Stimulated activated CD4-positive, alpha-beta T cell treated with anti-CD3 and anti-CD28 coated beads, Interleukin-4, amount 100 ng/mL, for 1 hour (primary cell): ENCODE measurements at regions not wholly inside any gene's neighbourhood (a gene's known extent, or its start where the extent isn't known, plus 50 kb on each side); places are given as distances from the start of the nearest gene placed in this dataset.
"Not testable (repeated sequence)": the region's sequence is repeated elsewhere in the genome, so short reads cannot be mapped to it uniquely, and the experiment has no call there.

ENCODE experiments used
- DNase-seq: peaks from one replicate; pipeline ENCODE4 v3.0.0-alpha.2; 2020

DNA sequence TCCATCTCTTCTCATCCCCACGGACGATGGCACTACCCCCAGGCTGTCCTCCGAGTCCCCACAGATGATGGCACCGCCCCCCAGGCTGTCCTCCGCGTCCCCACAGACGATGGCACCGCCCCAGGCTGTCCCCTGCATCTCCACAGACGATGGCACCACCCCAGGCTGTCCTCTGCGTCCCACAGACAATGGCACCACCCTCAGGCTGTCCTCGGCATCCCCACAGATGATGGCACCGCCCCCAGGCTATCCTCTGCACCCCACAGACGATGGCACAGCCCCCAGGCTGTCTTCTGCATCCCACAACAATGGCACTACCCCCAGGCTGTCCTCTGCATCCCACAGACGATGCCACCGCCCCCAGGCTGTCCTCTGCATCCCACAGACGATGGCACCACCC is 57.4 kb upstream of the PTCH1 start:
- DNase-seq: no peak

- no peak for DNase-seq
Measured at GRCh38 chr9:95573463-95573862, 56.7 kb upstream of the PTCH1 start.

DNA sequence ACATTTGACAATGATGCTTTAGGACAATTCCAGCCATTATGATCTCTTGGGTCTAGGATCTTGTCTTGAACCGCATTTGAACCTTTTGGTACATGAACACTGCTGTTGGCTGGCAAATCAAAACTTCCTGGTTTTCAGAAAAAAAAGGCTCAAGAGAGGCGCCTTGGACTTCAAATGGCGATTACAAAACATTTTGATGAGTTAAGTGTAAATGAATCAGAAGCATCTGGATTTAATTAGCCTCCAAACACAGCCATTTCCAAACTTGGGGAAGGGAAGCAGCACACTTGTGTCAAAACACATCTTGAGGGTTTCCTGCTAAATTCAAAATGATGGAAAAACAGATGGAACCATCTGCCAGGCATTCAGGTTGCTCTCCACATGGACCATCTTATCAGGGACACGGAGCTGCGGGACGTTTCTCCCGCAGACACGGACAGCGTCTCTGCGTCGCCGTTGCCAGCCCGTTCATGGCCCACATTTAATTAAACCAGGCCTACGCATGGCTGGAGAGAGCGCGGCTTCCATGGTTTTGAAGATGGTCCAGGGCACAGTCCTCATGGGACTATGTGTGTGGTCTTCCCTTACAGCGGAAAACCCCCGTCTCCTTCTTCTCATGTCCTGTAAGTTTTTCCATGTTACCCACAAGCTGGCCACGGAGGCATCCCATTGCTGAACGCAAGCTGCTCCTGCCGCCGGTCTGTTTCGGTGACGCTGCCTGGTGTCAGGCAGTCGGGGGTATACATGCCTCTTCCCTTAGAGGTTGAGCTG is 55.8 kb upstream of the PTCH1 start:
- no peak for DNase-seq

DNA sequence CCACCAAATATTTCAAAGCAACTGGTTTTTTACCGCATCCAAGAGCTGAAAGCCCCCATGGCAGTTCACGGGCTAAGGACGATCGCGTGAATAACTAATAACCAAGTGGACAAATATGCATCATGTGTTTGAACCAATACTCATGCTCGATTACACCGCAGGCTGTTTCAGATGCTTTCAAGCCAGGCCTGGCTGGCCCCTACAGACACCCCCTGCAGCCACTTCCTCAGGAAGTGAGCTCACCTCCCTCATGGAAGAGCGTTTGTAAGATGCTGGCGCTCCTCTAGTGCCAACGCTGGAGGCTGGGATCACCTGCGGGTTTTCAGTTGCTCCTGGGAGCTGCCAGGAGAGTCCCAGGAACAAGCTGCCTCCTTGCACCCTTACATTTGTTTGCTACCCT is 53.9 kb upstream of the PTCH1 start:
- DNase-seq: no peak

- no peak for DNase-seq
Measured at GRCh38 chr9:95570150-95570549, 53.4 kb upstream of the PTCH1 start.

- DNase-seq: not testable (repeated sequence)
Measured at GRCh38 chr9:95568735-95569134, 52.0 kb upstream of the PTCH1 start.
